Hepatocyte (in vitro differentiated cells): ENCODE measurements at regions not wholly inside any gene's neighbourhood (a gene's known extent, or its start where the extent isn't known, plus 50 kb on each side); places are given as distances from the start of the nearest gene placed in this dataset.

ENCODE experiments used
- DNase-seq: peaks from one replicate; pipeline ENCODE4 v3.0.0-alpha.2; 2016; ENCODE audit warnings: low spot score
- H2AFZ ChIP-seq: fragments of 200-600 bp; sonication (generic); 2 replicates; pipeline ENCODE4 v1.6.0; 2016; ENCODE audit warnings: antibody characterized with exemption, mild to moderate bottlenecking
- H3K27ac ChIP-seq: fragments of 200-600 bp; sonication (generic); 2 replicates; pipeline ENCODE4 v1.5.1; 2016; ENCODE audit warnings: mild to moderate bottlenecking
- H3K27me3 ChIP-seq: fragments of 200-600 bp; sonication (generic); 2 replicates; pipeline ENCODE4 v1.6.1; 2016
- H3K36me3 ChIP-seq: fragments of 200-600 bp; sonication (generic); replicated peaks from 2 replicates; pipeline ENCODE4 v1.5.1; 2016; ENCODE audit warnings: low read depth; ENCODE audit not compliant: insufficient read depth
- H3K4me1 ChIP-seq: fragments of 200-600 bp; sonication (generic); 2 replicates; pipeline ENCODE4 v1.5.1; 2016; ENCODE audit warnings: mild to moderate bottlenecking, moderate library complexity; ENCODE audit not compliant: insufficient read depth
- H3K4me2 ChIP-seq: fragments of 200-600 bp; sonication (generic); 2 replicates; pipeline ENCODE4 v1.6.0; 2016
- H3K4me3 ChIP-seq: fragments of 200-600 bp; sonication (generic); 2 replicates; pipeline ENCODE4 v1.5.1; 2016; ENCODE audit warnings: mild to moderate bottlenecking
- H3K79me2 ChIP-seq: fragments of 200-600 bp; sonication (generic); 2 replicates; pipeline ENCODE4 v1.6.0; 2017; ENCODE audit warnings: mild to moderate bottlenecking
- H3K9me2 ChIP-seq: fragments of 200-600 bp; sonication (generic); replicated peaks from 2 replicates; pipeline ENCODE4 v1.6.0; 2017; ENCODE audit warnings: mild to moderate bottlenecking; ENCODE audit not compliant: insufficient read depth
- H3K9me3 ChIP-seq: fragments of 200-600 bp; sonication (generic); 2 replicates; pipeline ENCODE4 v1.5.1; 2016; ENCODE audit warnings: low read depth, mild to moderate bottlenecking
- H4K20me1 ChIP-seq: fragments of 200-600 bp; sonication (generic); 2 replicates; pipeline ENCODE4 v1.6.0; 2016; ENCODE audit warnings: mild to moderate bottlenecking; ENCODE audit not compliant: insufficient read depth, poor library complexity, severe bottlenecking
- EZH2 ChIP-seq: fragments of 200-600 bp; sonication (generic); IDR thresholded peaks from 2 replicates; pipeline ENCODE4 v1.6.1; 2016; ENCODE audit warnings: antibody characterized with exemption, mild to moderate bottlenecking, borderline replicate concordance
- EZH2phosphoT487 ChIP-seq: fragments of 200-600 bp; sonication (generic); IDR thresholded peaks from one replicate; pipeline ENCODE4 v1.6.1; 2018; ENCODE audit warnings: antibody characterized with exemption, mild to moderate bottlenecking, low read depth, moderate library complexity; ENCODE audit not compliant: unreplicated experiment, severe bottlenecking
- WGBS: methylation state at CpG from one replicate; pipeline ENCODE4 v1.1.6; 2016; ENCODE audit warnings: low lambda C conversion rate; ENCODE audit errors: missing lambda C conversion rate; 5-methylcytosine and 5-hydroxymethylcytosine counted together
- TF ChIP-seq, protein P1 (sequence below): fragments of 200-600 bp; sonication (generic); IDR thresholded peaks from 2 replicates; pipeline ENCODE4 v1.5.1; 2016; ENCODE audit warnings: antibody characterized with exemption, mild to moderate bottlenecking; ENCODE audit not compliant: poor library complexity

DNA sequence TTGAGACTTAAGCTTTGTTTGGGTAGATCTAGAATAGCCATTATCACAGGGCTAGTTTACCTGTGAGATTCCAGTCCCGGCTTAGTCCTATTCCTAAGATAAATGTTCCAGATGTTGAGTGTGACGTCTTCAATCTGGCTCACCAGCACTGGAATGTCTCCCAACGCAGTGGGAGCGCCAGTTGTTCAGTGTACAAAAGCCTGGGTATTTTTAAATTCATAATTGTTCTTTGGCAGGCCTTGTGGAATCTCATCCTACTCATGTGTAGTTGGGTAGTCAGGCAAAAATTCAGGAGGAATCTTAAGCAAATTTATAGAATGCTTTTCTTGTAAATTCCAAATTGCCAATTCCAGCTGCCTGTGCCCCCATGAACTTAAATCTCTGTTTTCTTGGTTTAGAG, 272.6 kb upstream of the KCNN2 start:
- Histone ChIP-seq H3K9me2 (no peaks in the 10 kb centered on the region), H3K27me3 (no peaks in the 10 kb centered on the region), H3K79me2 (no peaks in the 10 kb centered on the region), H3K27ac (no peak overlapping the region), H3K4me2 (no peak overlapping the region), H3K4me1 (no peaks in the 10 kb centered on the region), H4K20me1 (no peaks in the 10 kb centered on the region), H3K36me3 (no peaks in the 10 kb centered on the region), H3K9me3 (no peaks in the 10 kb centered on the region), H3K4me3 (no peak overlapping the region), H2AFZ (no peak overlapping the region)
- DNase-seq: no peak
- TF ChIP-seq, protein P1, sequence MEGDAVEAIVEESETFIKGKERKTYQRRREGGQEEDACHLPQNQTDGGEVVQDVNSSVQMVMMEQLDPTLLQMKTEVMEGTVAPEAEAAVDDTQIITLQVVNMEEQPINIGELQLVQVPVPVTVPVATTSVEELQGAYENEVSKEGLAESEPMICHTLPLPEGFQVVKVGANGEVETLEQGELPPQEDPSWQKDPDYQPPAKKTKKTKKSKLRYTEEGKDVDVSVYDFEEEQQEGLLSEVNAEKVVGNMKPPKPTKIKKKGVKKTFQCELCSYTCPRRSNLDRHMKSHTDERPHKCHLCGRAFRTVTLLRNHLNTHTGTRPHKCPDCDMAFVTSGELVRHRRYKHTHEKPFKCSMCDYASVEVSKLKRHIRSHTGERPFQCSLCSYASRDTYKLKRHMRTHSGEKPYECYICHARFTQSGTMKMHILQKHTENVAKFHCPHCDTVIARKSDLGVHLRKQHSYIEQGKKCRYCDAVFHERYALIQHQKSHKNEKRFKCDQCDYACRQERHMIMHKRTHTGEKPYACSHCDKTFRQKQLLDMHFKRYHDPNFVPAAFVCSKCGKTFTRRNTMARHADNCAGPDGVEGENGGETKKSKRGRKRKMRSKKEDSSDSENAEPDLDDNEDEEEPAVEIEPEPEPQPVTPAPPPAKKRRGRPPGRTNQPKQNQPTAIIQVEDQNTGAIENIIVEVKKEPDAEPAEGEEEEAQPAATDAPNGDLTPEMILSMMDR: no peak
- TF ChIP-seq EZH2phosphoT487 (no peak), EZH2 (no peak)
- WGBS: 73% methylated on average over 4 of the region's 4 CpGs

DNA sequence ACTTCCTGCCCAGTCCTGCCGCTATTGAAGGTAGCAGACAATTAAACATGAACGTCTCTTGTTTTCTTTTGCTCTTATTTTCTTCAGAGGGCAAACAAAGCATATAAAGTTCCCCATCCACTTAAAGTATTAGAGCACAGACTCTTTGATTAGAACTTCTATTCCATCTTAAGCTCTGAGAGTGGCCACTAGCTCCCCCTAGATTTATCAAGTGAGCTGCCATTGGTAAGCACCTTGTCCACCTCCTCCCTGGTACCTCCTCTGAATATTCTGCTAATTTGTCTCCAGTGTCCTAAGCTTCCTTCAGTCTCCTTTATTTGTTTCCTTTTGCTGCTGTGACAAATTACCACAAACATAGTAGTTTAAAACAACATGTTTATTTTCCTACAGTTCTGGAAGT, 264.3 kb upstream of the KCNN2 start:
- Histone ChIP-seq H3K4me1 (no peaks in the 10 kb centered on the region), H3K4me2 (no peak overlapping the region), H3K27ac (no peak overlapping the region), H4K20me1 (no peaks in the 10 kb centered on the region), H3K9me3 (no peaks in the 10 kb centered on the region), H3K9me2 (no peaks in the 10 kb centered on the region), H3K27me3 (no peaks in the 10 kb centered on the region), H2AFZ (no peak overlapping the region), H3K36me3 (no peaks in the 10 kb centered on the region), H3K4me3 (no peak overlapping the region), H3K79me2 (no peaks in the 10 kb centered on the region)
- no peak for DNase-seq
- TF ChIP-seq EZH2phosphoT487: no peak
- TF ChIP-seq EZH2: no peak
- TF ChIP-seq, protein P1: no peak
- 92% methylated on average over 2 of the region's 2 CpGs for WGBS

DNA sequence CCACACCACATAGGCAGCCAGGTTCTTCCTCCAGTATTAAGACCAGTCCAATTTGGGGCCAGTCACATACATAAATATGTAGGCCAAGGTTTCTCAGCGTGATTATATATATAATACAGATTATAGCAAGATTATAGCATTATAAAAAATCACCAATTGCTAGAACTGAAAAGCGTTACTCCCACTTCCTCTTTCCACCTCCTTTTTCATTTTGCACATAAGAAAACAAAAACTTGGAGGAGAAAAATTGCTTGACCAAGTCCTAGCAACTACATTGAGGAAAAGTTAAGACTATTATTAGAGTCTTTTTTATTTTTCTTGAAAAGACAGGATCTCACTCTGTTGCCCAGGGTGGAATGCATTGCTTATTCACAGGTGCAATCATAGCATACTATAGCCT, 262.7 kb upstream of the KCNN2 start:
- H3K9me3 ChIP-seq: no peaks in the 10 kb centered on the region
- H4K20me1 ChIP-seq: no peaks in the 10 kb centered on the region
- H3K4me2 ChIP-seq: no peak overlapping the region
- no peaks in the 10 kb centered on the region for H3K79me2 ChIP-seq
- DNase-seq: no peak
- H3K4me3 ChIP-seq: no peak overlapping the region
- no peaks in the 10 kb centered on the region for H3K4me1 ChIP-seq
- H3K9me2 ChIP-seq: no peaks in the 10 kb centered on the region
- no peak overlapping the region for H2AFZ ChIP-seq
- no peak overlapping the region for H3K27ac ChIP-seq
- 79% methylated on average over 2 of the region's 2 CpGs for WGBS
- H3K27me3 ChIP-seq: no peaks in the 10 kb centered on the region
- H3K36me3 ChIP-seq: no peaks in the 10 kb centered on the region
- TF ChIP-seq EZH2phosphoT487 (no peak), EZH2 (no peak)
- TF ChIP-seq, protein P1: no peak

DNA sequence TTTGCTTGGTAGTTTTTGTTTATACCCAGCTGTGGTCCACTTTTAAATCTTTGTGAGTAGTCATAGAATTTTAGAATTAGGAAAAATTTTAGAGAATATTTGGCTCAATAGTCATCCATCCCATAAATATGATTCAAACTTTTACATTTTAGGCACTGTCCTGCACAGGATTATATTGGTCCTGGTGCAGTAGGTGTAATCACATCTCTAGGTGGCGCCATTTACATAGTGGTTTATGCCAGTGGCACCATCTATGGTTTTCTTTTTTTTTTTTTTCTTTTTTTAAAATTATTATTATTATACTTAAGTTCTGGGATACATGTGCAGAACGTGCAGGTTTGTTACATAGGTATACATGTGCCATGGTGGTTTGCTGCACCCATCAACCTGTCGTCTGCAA, 260.7 kb upstream of the KCNN2 start:
- H4K20me1 ChIP-seq: no peaks in the 10 kb centered on the region
- H3K4me3 ChIP-seq: no peak overlapping the region
- TF ChIP-seq, protein P1: peak; percentile 66
- TF ChIP-seq EZH2: no peak
- TF ChIP-seq EZH2phosphoT487: no peak
- 67% methylated on average over 3 of the region's 3 CpGs for WGBS
- DNase-seq: peak; percentile 78
- no peak overlapping the region for H3K27ac ChIP-seq
- H3K27me3 ChIP-seq: no peaks in the 10 kb centered on the region
- no peaks in the 10 kb centered on the region for H3K36me3 ChIP-seq
- no peaks in the 10 kb centered on the region for H3K79me2 ChIP-seq
- H2AFZ ChIP-seq: no peak overlapping the region
- H3K4me1 ChIP-seq: no peaks in the 10 kb centered on the region
- no peaks in the 10 kb centered on the region for H3K9me2 ChIP-seq
- no peak overlapping the region for H3K4me2 ChIP-seq
- H3K9me3 ChIP-seq: no peaks in the 10 kb centered on the region
